ENCODE measurements at regions not wholly inside any gene's neighbourhood (a gene's known extent, or its start where the extent isn't known, plus 50 kb on each side); places are given as distances from the start of the nearest gene placed in this dataset.

GRCh38 chr16:77569406-77569805 is 134.6 kb upstream of the ADAMTS18 start:
- TF ChIP-seq CTCF (IDR thresholded peaks at IDR 0.05; ENCODE audit: low read length): no peak
- no peak for TF ChIP-seq EZH2 (optimal IDR thresholded peaks at IDR 0.05; ENCODE audit: low read depth, low read length)
